Occipital lobe (tissue), 1 donor: ENCODE measurements at regions not wholly inside any gene's neighbourhood (a gene's known extent, or its start where the extent isn't known, plus 50 kb on each side); places are given as distances from the start of the nearest gene placed in this dataset.

Experiments
- DNase-seq: peaks from one replicate; lab custom pipeline; 2025; lab: John Stamatoyannopoulos, UW

DNA sequence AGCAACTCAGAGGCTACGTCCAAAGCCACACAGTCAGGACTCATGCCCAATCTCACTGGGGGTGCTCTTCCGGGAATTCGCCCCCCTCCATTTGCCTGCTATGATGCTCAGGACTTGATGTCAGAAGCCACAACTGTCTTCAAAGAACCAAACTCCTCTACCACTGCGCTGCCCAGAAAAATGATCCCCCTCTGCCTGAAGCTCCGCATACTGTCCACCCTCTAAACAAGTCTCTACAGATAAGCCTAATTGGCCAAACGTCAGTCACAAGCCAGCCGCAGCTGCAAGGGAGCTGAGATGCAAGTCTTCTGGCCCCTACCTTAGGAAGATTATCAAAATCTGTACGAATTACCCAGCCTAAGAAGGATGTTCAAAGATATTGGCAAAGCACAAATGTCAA lies 294.6 kb downstream of the BUD13 start:
- no peak for DNase-seq

DNA sequence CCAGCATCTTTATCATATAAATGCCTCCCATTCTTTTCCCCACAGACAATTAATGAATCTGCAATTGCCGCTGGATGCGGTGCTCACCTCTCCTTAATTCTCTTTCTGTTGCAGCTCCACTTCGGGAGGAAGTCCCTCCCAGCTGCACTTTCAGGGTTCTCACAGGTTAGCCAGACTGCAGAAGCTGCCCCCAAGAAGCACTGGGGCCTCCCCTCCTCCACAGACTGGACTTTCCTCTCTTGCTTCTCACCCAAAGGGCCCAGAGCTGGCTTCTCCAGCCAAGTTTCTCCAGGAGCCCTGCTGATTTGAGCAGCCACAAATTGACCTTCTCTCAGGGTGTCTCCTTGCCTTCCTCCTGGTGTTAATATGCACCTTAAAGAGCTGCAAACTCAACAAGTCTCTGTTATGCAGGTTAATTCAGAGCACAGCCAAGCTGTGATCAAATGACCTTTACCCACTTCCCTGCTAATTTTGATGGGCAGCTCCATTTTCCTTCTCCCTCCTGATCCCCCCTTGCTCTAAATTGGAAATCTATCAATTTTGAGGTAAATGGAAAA lies 298.9 kb downstream of the BUD13 start:
- no peak for DNase-seq

DNA sequence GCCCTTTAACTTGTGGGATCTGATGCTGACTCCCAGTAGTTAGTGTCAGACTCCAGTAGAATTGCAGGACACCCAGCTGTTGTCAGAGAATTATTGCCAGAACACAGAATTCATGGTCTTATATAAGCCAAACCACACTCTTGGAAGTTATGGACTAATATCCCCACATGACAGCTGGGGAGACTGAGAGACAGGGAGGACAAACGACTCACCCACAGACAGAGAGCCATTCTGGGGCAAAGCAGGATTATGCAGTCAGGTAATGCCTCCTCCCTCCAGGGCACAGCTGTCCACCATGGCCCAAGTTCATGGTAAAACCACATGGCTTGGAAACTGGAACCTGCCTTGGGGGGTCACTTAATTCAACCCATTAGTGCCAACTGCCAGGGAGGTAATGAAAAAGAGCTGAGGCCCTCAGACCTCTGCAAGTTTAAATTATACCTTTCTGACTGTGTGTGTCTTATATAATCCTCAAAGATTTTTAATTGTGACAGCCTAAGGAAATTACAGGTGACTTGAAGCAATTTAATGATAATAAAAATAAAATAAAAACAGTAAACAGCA lies 299.5 kb downstream of the BUD13 start:
- DNase-seq, result no peak

DNA sequence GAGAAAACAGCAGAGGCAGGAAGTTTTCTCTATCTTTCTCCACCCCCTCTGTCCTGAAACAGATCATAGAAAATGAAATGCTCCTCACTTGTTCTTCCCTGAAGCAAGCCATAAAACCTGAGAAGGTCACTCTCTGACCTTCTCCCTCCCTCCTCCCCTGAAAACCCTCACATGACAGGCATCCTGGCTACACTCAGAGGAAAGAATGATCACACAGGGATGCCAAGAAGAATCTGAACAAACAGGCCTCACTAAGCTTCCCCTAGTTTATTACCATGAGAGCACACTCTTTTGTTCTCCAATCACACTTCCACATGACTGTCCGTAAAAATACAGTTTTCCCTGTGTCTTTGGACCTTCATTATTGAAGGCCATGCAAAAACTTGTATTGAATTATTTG lies 300.1 kb downstream of the BUD13 start:
- no peak for DNase-seq

DNA sequence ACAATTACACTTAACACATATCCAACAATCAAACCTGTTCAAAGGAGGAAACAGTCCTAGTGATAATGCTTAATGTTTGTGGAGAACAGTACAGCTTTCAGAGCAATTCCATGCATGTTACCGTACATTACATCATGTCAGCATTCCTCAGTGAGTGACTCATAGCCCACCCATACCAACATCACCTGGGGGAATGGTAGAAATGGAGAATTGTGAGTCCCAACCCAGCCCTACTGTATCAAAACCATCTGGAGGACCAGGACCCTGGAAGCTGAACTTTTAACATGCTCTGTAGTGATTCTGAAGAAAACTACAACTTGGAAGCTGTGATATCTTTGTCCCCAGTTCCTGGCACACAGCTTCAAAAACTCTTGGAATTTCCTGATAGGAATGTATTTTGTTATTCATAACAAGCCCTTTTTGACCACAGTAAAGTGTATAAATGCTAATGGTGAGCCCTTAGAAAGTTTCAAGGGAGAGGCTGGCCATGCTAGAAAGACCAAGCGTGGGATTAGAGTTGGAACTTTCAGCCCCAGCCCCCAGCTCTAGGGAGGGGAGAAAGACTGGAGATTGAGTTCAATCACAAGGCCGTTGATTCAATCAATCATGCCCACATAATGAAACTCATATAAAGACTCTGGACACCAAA lies 301.1 kb downstream of the BUD13 start:
- DNase-seq, result no peak

DNA sequence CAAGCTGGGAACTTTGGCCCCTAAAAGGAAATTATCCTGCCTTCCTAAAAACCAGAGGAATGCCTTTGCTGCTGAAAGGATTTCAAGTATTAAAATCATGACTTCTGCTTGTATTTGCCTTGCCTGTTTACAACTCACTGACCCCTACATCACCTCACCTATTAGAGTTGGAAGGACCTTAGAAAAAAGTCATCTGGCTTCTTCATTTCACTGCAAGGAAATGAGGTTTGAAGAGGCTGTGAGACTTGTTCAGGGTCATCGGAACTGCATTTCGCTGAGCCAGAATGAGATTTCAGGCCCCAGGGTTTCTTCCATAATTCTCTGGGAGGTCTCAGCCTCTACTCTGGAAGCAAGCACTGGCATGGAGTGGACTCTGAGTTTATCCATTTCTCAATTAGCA lies 304.1 kb downstream of the BUD13 start:
- no peak for DNase-seq

DNA sequence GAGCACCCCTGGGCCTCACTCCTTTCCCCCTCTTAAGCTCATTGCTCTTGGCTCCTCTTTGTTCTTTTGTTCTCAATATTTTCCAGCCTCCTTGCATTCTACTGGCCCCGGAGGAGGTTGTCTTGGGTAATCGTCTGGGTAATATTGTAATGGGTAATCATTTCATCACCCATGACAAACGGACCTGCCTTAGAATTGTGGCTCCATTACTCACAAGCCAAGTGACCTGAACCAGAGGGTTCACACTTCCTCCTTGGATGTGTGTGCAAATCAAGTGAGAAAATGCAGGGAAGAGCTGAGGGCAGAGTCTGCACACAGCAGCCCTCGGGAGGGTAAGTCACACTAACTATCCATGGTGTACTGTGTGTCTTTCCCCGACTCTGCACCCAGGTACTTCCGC lies 305.0 kb downstream of the BUD13 start:
- no peak for DNase-seq

DNA sequence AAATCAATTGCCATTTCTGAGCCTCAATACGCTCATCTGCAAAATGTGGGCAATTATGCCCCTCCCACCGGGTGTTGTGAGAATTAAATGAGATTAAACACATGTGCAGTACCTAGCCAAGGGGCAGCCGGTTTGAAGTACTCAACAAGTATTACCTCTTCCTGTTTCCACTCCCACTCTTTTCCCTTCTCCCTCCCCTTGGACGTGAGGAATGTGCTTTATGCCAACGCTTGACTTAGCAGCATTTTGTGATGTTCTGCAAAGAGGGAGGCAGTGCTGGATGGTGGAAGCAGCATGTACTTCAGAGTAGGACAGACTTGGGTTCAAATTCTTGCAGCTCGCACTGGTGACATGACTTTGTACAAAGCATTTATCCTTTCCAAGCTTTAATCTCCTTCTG lies 306.0 kb downstream of the BUD13 start:
- no peak for DNase-seq

DNA sequence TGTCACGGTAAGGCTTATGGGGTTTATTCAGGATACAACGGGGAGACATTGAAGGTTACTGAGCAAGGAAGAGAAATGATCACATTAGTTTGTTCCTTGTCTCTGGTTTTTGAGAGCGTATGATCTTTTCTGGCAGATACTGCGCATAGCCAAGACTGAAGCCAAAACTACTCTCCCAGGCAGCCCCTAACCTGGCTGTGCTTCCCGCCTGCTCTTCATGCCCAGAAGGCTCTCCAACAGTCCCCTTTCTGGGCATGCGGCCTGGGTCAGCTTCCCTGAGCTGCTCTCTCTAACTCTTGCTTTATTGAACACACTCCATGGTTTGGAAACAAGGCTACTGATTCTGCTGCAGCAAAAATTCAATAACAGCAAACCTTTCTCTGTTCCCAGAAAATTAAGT lies 306.6 kb downstream of the BUD13 start:
- DNase-seq, result no peak

DNA sequence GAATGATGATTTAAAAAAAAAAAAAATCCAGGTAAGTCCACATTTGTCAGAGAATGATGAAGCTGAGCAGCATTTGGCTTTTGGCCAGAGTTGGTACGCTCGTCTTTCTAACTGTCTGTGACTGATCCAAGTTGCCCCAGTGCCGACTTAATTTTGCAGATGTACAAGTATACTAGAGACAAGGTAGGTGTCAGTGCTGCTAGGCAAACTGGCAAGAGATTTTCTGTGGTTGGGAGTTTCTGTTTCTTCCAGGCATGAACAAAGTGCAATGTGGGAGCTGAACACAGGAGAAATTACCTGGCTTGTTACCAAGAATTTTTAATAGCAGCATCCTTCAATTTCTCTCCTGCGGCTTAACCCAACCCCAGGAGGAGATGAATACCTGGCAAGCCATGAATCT lies 307.7 kb downstream of the BUD13 start:
- DNase-seq, result no peak

DNA sequence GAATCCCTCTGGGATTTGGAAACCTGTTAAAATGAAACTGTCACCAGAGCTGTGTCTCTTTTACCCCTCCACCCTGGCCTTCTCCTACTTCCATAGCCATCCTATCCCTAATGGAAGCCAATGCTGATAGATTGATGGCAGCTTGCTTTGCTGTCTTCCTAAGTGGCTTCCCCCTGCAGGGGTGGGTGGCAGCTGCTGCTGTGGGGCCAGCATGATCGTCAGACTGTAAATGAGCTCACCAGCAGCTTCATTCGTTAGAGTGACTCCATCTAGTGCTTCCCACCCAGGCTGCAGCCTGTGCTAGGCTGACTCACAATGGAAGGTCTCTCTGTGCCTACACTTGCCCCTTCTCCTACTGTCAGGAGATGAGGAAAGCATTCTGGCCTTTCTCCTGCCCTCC lies 311.0 kb downstream of the BUD13 start:
- no peak for DNase-seq

DNA sequence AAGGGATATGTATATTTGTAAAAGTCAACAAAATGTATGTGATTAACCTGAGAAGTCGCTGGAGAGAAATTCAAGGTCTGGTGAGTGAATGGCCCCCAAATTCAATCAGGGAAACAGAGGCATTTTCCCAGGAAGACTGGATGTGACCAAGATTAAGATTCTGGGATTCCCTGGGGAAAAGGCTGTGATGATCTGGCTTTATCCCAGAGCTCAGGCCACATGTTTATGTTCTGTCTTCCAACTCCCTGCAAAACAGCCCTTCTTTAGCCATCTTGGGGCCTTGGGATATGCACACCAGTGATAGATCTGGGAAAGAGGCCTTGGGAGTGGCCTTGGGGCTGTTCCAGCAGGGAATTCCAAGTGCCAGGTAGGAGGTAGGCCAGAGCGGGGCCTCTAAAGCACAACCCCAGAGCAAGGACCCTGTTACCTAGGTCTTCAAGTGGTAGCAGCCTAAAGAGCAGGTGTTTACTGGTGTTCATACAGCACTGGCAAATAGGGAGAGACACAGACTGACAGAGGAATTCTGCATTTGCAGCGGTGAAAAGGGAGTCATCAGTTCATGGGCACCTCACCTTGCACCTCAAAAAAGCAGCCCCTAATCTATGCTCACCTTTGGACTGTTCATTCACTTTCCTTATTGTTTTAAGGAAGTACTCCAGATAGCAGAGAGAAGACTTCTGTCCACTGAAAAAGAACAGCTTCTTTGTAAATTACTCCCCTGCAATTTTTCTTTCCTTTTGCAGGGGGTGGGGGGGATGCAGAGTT lies 312.4 kb downstream of the BUD13 start:
- no peak for DNase-seq

DNA sequence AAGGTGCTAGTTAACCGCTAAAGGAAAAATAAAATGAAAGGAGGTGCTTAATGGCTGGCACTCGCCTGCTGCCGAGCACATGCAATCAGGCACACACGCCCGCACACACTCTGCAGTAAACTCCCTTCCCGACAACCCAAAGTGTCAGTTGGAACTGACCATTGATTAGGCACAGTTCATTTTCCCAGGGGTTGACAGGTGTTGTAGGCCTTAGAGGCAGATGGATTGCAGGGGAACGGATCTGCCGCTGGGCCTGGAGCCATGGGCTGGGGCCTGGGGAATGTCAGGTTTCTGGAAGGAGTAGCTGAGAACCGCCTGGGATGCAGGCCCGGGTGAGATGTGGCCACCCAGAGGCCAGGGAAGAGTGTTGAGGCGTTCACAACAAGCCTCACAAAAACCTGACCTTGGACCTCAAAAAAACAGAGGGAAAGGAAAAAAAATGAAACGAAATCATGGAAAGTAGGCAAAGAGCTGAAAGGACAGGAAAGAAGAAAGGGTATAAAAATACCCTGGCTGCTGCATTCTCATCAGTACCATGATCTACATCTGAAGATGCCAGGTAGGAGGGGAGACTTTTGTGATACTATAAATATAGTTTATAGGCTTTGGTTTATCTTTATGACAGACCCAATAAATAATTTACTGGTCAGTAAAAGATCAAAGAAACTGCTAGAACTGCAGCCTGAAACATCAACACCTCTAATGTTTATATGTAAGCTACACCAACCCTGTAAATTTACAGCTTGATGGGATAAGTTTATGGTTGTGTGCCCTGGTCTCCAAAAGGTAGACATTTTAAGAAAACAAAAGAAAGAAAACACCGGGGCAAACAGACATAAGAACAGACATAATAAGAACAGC lies 313.4 kb downstream of the BUD13 start:
- no peak for DNase-seq

DNA sequence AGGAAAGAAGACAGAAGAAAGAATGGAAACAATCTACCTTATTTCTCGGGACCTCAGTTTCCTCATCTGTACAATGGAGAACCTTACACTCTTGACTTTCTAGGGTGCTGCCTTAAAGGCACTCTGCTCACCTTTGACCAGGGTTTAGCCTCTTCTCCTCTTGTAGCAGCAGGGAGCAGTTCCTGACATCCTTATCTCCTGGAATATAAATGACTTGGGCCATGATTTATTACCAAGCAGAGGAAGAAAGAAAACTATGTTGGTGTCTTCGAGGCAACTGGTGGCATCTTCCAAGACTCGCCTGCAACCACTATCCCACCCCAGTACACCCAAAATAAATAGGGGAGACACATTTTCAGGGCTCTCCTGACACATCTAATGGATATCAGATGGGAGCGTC lies 314.2 kb downstream of the BUD13 start:
- DNase-seq, result no peak

DNA sequence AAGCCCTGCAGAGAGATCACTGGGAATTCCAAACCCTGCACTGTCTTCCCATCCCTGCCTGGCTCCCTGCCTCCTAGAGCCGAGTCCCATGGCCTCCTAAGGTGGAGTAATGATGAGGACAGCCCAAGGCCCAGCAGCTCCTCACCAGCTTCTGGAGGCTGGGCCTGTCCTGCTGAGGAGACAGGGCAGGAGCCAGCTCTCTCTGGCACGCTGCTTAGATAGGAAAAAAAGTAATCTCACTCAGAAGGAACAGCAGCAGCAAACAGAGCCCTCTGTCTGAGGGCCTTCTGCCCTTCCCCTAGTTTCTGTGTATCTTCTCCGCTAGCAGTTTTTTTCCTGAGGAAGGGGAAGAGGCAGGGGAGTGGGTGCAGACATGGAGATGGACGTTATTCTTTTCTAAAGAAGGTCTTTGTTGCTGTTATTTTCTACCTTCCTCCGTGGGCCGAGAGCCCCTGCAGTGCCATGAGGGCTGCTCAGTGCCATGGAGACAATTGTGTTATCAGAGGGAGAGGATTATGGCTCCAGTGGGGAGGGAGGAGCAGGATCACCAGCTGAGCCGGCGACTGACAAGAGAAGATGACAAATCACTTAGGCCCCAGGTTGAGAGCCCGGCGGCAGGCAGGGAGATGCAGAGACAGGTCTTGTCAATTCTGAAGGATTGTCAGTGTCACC lies 315.3 kb downstream of the BUD13 start:
- no peak for DNase-seq

DNA sequence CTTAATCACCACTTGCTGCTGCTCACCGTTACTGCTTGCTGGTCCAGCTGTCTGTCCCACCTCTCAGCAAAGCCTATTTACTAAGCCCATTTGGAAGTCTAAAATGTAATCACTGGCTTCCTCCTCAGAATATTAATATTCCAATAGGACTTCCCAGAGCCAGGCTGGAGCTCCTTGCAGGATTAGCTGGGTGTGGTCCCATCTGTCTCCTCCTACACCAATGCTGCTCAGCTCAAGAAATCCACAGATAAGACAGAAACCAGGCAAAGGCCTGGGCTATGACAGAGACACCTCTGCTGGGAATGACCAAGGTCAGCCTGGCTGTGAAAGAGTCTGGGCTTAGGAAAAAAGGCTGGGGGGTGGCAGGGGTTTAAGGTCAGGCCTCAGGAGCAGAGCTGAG lies 317.8 kb downstream of the BUD13 start:
- no peak for DNase-seq

DNA sequence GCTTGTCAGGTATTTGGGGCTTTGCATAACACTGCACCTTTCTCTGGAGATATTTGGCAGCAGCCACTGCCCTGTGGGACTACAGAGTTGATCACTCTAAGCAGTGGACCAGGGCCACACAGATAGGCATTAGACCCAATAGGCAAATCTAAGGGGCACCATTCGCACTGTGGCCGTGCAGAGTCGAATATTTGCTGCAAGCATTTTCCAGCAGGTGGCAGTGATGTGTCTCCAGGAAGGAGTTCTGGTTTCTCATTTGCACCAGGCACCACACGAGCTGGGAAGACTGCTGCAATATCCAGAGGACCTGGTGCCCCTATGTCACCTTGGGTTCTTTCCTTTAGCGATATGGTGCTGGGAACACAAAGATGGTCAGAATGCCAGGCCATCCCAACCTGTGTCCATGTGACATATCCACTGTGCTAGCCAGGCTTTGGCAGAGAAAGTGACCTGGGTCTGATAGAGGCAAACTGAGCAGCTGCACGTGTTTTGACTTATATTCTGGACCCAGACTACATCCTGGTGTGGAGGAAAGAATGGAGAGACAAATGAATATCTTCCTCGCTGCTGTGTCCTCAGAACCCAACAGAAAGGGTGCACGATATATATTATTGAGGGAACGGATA lies 318.7 kb downstream of the BUD13 start:
- no peak for DNase-seq

DNA sequence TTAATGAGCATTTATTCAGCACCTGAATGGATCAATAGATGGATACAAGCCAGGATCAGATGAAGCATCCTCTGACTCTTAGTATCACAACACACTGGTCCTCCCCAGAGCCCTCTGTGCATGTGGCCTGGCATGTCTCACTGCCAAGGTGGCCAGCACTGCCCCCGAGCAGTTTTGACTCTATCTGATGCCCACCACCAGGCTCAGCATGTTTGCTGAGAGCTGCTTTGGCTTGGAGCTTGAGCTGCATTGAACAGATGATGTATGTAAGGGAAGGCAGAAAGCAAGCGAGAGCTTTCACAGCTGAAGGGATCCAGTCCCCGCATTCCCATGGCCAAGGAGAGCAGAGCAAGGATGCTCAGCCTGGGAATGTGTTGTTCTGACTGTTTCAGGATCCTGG lies 320.3 kb downstream of the BUD13 start:
- DNase-seq, result no peak

DNA sequence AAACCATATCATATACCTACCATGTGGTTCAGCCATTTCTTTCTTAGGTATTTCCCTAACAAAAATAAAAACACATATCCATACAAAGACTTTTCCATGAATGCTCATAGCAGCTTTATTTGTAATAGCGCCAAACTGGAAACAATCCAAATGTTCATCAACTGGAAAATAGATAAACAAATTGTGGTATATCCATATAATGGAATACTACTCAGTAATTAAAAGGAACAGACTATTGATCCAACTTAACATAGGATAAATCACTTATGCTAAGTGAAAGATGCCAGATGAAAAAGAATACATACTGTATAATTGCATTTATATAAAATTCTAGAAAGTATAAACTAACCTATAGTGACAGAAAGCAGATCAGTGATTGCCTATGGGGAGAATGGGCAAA lies 323.3 kb downstream of the BUD13 start:
- DNase-seq, result no peak

DNA sequence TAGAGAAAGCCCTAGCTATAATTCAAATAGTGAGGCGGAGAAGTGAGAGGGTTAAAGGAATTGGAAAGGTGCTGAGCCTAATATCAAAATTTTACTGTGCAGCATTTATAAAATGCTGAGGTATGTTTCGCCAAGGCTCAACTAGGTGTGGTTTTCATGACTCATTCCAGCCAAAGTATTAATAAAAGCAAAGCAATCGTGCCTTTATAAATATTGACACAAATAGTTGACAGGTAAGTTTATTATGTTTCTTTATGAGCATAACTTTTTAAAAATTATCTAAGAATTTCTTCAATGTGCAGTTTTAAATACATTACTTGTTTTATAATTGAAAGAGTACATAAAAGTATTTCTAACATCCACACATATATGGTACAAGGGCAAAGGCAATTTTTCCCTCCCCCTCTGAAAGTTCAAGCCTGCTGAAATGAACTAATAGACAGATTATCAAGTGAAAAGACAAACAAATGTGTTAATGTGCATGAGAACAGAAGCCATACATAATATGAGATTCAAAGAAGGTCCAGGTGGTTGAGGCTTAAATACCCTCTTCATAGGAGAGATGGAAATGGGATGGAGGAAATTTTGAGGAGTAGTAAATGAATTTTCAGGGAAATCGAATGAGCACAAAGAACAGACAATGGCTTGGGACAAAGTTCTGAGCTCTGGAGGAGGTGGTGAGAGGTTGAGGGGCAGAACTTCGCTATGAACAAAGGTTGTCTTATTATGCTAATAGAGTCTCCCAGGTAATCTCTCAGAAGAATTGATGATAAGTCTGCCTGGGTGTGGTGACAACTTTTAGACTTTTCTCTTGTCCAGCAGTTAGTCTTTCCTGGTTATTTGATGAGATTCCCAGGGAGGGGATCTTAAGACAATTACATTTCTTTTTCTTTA lies 326.5 kb downstream of the BUD13 start:
- no peak for DNase-seq
